Sciatic nerve (tissue), 2 donors: ENCODE measurements at regions not wholly inside any gene's neighbourhood (a gene's known extent, or its start where the extent isn't known, plus 50 kb on each side); places are given as distances from the start of the nearest gene placed in this dataset.
"Not testable (repeated sequence)": the region's sequence is repeated elsewhere in the genome, so short reads cannot be mapped to it uniquely, and the experiment has no call there.

Experiments
- ATAC-seq: fragments of 200-7000 bp; cut with Tn5 transposase; one replicate; pipeline ENCODE4 v1.9.1; 2020; ENCODE audit warnings: mild to moderate bottlenecking, moderate library complexity
- DNase-seq: peaks from one replicate; pipeline ENCODE4 v3.0.0-alpha.2; 2020; ENCODE audit warnings: low spot score
- intact Hi-C: fragments of 100-400 bp; cut with DNase I; formaldehyde crosslinking; loops from one replicate; pipeline ENCODE4 v1.14.2; 2022
- donor health status: DM: no; HTN: no; CAD: no.
- donor health status: DM: no; HTN: no; CAD: no.

DNA sequence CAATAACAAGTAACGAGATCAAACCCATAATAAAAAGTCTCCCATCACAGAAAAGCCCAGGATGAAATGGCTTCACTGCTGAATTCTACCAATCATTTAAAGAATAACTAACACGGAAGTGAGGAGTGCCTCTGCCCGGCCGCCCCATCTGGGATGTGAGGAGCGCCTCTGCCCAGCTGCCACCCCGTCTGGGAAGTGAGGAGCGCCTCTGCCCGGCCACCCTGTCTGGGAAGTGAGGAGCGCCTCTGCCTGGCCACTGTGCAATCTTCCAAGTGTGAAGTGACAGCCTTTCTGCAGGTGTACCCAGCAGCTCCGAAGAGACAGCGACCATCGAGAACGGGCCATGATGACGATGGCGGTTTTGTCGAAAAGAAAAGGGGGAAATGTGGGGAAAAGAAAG is 528.8 kb upstream of the GRIA3 start:
- ATAC-seq, intact Hi-C loops, DNase-seq: not testable (repeated sequence)

DNA sequence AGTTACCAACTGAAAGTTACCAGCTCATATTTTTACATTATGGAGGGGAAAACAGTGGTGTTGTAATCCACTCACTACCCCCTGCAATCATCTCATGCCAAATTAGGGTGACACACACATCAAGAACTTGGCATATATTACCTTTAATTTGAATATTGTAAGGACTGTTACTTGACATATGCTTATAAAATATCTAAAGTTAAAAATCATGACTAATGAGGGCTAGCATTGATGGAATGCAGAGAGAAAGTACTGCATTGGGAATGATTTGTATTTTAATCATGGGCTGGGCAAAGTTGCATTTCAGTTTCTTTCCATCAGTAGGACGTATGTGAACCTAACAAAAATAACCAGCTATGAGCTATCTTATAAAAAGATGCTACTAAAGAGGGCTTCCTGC is 517.5 kb upstream of the GRIA3 start:
- DNase-seq: no peak
- no peak for ATAC-seq
- intact Hi-C loops: no loop called here

DNA sequence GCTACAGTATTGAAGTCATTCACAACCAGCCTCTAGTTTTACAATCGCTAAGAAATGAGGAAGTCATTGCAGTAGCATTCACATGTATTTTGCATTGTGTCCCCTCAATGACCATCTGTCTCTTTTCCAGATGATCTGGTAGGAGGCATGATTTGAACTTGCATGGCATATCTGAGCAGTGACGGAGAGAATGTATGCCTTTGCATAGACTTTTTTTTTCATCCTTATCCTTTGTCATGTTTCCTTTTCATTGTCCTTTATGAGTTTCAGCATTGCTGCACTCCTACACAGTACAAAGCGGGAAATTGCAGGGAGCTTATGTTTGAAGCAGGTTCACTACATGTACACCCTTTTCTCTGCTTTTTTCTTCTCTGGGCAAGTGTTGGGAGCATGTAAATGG is 516.4 kb upstream of the GRIA3 start:
- DNase-seq (no peak), ATAC-seq (no peak)
- intact Hi-C loops: no loop called here

DNA sequence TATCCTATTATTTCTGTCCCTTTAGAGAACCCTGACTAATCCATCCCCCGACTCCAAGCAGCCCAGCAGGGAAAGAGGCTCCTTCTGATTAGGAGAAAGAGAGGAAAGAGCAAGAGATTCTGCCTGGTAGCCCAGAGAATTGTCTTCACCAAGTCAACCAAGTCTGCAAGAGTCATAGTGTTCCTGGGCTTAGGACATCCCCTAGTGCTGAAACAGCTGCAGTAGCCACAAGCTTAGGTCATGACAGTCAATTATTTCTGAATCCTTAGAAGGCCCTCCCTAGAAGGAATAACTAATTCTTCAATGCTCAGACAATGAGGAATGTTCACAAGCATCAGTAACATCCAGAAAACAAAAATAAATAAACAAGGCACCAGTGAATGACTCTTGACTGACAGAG is 480.3 kb upstream of the GRIA3 start:
- no peak for ATAC-seq
- intact Hi-C loops: no loop called here
- no peak for DNase-seq

DNA sequence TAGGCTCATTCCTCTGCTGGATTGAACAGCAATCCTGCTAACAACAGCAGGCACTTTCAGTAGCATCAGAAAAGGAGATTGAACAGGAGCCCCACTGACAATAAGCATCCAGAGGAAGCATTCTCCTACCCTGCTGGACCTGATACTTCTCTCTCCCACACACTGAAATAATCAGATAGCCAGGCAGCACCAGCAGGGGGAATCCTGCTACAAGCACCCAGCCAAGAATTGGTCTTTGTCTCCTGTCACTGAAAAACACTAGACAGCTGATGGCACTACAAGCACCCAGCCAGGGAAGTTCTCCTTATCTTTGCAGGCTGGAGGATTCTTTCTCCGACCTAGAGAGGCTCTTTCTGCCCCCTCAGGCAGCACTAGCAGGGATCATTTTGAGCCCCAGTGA is 444.3 kb upstream of the GRIA3 start:
- no peak for ATAC-seq
- intact Hi-C loops: no loop called here

DNA sequence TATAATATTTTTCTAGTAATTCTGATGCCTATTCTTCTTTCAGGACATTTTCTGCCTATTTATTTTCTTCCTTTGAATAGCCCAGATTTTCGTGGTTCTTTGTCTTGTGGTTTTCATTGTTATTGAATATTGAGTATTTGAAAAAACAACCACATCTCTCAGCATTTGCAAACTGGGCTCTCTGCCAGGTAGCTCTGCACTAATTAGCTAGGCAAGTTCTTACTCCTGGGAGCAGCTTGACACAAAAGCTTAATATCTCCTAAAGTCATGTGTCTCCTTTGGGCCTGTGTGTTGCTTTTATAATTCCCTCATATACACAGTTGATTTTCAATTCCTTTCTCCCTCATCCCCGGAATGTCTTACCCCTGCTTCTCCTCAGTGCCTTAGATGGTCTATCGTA is 413.5 kb upstream of the GRIA3 start:
- intact Hi-C loops: no loop called here
- no peak for ATAC-seq
- no peak for DNase-seq

More for the DNA sequence above, 444.3 kb upstream of the GRIA3 start:
- no peak for DNase-seq

DNA sequence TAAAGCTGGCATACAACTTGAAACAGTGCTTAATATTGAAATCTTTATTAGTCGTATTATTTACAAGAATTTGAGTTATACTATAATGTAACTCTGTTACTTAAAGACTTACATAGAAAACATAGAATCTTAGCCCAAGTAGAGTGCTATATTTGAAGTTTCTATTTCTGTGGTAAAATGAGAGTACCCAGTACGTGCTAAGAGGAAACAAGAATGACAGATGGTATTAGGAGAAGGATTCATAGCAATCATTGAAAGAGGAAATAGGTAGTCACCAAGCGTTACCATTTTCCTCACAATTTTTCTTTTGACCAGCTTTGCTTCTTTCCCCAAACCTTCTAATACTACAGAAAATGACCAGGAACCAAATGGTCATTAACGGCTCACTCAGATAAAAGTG is 412.1 kb upstream of the GRIA3 start:
- DNase-seq (no peak), ATAC-seq (no peak)
- intact Hi-C loops: no loop called here

DNA sequence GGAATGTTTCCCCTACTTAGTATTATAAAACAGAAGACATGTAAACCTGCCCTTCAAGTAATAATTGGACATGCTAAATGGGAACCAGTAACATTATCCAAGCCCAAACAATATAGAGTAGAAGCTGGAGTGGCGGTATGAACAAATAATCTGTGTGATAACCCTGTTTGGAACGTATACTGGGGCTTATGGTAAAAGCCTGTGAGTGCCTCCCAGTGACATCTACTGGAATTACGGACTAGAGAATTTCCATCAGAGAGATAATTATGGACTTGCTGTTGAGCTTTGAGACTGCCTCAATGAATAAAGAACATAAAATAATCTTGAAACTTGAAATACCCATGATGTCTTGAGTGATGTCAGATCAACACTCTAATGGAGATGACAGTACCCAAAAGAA is 406.3 kb upstream of the GRIA3 start:
- ATAC-seq (no peak), DNase-seq (no peak)
- intact Hi-C loops: no loop called here

DNA sequence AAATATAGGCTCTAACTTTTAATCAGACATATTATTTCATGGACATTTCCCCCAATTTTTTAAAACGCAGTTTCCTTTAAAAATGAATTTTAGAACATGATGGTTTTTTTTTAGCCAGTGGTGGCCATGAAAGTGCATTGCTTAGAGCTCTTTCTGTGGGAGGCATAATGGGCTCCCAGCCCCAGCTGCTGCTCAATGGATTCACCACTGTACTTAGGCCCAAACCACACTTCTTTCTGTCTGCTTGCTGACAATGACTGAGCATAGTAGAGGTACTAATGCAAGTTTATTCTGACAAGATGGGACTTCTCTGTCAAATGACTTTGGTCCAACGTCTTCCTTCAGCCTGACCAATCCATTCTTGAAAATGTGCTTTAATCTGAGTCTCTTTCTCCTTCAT is 400.2 kb upstream of the GRIA3 start:
- DNase-seq (no peak), ATAC-seq (no peak)
- intact Hi-C loops: no loop called here

DNA sequence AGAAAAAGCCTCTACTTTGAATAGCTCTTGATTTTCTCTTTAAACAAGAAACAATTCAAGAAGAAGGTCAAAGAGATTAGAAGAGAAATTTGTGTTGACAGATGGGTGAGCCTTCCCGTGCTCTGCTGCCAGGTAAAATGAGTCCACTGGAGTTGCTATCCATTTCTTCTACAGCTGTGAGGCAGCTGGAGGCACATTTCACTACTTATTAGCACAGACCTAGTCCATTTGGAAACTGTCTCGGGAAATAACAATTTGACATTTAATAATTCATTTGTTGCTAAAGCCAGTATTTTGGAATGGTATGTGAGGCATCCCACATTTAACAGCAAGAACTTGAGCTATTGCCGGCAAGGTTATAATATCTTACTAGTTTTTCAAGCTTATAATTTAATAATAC is 396.8 kb upstream of the GRIA3 start:
- DNase-seq (no peak), ATAC-seq (no peak)
- intact Hi-C loops: no loop called here

DNA sequence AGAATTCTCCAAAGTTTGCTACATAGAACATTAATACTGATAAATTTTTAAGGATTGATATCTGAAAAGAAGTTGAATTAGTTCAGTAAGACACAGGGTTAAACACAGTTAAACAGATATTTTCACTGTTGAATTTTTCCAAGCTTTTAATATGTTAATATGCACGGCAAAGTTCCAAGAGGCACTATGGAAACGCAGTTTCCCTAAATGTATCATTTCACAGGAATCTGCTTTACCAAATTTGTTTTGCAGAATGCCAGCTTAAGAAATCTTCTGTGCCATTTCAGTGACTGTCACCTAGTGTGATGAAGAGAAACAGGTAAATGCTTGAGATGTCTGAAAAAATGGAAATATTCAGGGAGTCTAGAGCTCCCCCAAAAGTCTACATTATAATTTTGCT is 395.9 kb upstream of the GRIA3 start:
- intact Hi-C loops: no loop called here
- ATAC-seq (no peak), DNase-seq (no peak)

DNA sequence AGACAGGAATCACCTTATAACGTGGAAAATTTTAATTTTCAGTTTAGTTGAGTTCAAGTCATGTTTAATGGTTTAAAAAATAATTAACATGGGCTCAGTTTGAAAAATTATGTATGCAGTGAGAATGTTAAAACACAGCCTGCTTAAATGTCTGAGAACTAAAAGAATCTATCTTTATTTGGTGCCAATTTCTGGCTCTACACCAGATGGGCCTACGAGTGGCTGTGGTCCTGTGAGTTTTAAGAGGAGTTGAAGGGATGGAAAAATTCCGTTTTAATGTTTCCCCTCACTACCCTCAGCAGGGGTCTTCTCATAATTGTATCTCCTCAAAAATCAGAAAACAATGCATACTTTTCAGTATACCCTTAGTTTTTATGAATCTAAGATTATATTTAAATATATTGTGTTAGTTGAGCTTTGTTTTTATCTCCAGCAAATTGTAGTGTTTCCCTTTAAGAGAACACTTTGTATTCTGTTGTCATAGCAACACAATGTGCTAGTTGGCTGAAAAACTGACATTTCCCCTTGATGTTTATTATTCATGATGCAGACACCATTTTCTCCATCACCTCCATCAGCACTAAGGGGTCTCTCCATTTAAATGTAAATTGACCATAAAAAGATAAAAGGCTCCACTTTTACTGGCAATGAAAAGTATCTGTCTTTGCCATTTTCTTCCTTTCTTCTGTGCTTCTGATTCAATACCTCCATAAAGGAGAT is 393.5 kb upstream of the GRIA3 start:
- intact Hi-C loops: no loop called here
- ATAC-seq: no peak
- DNase-seq: no peak

DNA sequence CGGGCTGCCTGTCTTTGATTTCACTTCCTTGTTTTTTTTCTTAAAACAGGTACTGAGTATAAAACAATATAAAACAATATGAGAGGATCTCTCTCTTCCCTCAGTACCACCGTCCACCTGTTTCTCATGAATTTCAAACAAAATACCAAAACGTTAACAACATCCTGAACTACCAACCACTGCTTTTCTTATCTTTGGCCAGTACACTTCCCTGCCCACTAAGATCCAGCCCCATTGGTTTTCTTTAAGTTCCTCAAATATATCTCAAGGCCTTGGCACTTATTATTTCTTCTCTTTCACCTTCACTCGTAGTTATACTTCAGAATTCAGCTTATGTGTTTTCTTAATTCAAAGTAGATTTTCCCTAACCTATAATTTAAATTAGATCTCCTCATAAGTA is 370.2 kb upstream of the GRIA3 start:
- ATAC-seq (no peak), DNase-seq (no peak)
- intact Hi-C loops: no loop called here

DNA sequence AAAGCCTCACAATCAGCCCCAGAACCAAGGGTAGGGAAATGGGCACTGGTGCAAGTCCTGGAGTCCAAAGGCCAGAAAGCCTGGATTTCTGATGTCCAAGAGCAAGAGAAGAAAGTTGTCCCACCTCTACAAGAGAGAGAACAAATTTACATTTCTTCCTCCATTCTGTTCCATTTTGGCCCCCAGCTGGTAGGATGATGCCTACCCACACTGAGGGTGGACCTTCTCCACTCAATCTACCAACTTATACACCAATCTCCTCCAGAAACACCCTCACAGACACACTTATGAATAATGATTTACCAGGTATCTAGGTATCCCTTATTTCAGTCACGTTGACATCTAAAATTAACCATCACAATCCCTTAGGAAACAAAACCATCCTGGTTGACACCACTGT is 367.8 kb upstream of the GRIA3 start:
- DNase-seq (no peak), ATAC-seq (no peak)
- intact Hi-C loops: no loop called here

DNA sequence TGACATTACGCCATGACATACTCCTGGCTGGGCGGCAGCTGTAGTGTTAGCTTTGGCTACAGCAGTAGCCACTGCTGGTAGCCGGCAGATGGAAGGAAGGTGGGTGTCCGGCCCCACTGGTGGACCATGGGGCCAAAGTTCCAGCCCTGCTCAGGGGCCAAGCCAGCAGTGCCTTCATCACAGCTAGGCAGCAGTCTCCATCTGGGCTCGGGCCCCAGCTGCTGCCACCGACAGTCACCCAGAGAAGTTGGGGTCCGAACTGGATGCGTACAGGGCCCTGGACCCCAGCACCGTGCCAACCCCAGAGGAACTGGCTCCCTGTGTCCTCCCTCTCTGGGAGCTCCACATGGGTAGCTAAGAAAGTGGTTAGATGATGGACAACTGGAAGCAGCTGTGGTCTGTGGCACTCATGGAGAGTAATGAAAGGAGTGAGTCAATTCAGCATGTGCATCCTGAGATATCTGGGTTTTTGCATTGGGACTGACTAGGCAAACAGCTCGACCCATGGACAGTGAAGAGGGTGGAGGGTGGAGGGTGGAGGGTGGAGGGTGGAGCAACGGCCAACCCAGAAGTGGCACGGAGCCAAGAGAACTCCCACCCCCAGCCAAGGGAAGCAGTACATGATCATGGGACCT is 366.6 kb upstream of the GRIA3 start:
- intact Hi-C loops: no loop called here
- DNase-seq (no peak), ATAC-seq (no peak)

DNA sequence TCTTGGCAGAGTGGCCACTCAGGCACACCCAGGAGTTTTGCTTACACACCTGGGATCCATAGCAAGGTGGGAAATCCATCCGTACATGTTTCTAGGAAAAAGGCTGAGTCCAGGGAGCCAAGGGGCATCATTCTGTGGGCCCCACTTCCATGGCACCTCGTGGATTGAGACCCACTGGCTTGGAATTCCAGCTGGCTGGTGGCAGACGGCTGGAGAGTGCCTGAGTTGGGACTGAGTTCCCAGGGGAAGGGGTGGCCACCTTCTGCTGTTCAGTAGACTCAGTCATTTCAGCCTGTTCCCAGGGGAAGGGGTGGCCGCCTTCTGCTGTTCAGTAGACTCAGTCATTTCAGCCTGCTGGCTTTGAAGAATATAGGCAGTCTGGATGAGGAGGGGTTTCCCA is 366.0 kb upstream of the GRIA3 start:
- no peak for DNase-seq
- ATAC-seq: no peak
- intact Hi-C loops: no loop called here

DNA sequence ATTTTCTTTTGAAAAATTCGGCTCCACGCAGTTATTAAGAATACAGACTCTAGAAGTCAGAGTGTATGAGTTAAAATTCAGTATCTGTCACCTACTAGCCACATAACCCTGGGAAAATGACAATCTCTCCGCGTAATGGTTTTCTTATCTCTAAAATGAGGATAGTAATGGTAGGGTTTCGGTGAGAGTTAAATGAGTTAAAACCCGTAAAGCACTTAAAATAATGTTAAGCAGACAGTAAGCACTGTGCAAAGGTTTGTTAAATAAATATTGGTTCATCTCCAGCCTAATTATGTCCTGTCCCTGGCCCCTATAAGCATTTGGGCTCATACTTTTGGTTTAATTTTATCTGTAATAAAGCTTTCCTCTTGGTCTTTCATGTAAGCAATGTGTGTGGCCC is 350.8 kb upstream of the GRIA3 start:
- DNase-seq (no peak), ATAC-seq (no peak)
- intact Hi-C loops: no loop called here

DNA sequence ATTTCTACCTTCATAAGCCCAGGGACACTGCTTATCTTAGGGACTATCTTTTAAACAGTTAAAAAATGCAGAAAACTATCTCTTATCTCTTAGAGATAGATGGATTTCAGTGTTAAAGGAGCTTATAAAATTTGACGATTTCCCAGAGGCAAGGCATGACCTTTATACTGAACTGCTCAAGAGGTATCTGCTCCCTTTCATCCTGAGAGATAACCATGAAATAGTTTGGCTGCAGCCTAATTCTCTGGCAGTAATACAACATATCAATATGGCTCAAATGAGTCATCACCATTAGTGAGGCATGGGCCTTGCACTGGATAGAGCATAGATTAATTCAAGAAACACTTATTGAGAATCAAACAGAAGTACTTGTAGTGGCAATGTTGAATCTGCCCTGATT is 348.2 kb upstream of the GRIA3 start:
- intact Hi-C loops: no loop called here

DNA sequence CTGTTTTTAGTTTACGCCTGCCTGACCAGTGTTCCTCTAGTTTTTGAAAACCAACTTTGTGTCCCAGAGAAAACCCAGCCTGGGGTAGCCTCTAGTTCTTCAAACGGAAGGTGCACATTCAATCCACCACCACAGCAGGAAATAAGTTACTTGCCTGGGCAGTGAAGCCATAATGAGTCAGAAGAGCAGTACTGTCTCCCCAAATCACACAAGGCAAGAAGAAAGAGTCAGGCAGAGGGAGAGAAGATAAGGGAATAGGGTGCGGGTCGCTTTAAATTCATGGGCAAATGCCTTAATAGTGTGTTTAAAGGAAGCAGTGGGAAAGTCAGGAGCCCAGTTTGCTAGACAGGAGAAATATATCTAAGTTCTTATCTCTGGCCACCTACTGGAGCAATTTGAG is 333.8 kb upstream of the GRIA3 start:
- ATAC-seq (no peak), DNase-seq (no peak)

More for the DNA sequence above, 348.2 kb upstream of the GRIA3 start:
- ATAC-seq (no peak), DNase-seq (no peak)

DNA sequence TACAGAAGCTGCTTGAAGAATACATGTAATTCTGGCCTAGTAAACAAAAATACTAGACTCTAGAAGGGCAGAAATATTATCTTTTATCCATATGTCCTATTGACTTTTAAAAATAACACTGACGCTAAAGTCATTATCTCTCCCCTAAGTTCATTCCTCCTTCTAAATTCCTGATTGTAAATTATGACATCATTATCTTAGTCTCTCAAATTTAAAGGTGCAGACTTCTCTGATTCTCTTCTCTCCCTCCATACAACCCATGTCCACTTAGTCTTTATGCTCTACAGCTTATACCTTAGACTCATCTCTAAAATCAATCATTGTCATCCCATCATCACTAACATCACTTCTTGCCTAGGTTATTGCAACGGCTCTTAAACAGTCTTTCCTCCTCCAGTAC is 327.9 kb upstream of the GRIA3 start:
- DNase-seq: no peak
- intact Hi-C loops: no loop called here

More for the DNA sequence above, 333.8 kb upstream of the GRIA3 start:
- intact Hi-C loops: no loop called here

DNA sequence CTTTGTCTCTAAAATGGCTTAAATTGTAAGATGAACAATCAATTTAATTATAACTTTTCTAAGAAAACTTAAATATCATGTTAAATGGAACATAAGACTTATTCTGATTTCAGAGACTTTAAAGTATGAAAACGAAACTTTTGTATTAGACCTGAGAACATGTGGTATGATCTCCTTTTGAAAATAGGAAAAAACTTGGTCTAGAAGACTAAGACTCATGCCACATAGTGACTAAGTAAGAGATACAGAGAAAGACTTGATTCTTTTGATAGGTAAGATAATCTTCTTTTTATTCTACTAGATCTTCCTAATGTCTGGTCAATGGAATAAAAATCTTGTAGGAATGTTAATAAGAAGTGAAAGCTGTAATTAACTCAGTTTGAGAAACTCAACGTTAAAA is 326.3 kb upstream of the GRIA3 start:
- ATAC-seq: no peak
- no peak for DNase-seq
- intact Hi-C loops: no loop called here

More for the DNA sequence above, 327.9 kb upstream of the GRIA3 start:
- ATAC-seq: no peak
